GM04504 (cell line): ENCODE measurements at regions not wholly inside any gene's neighbourhood (a gene's known extent, or its start where the extent isn't known, plus 50 kb on each side); places are given as distances from the start of the nearest gene placed in this dataset.
"Not testable (repeated sequence)": the region's sequence is repeated elsewhere in the genome, so short reads cannot be mapped to it uniquely, and the experiment has no call there.

Experiments
- DNase-seq: peaks from one replicate; pipeline ENCODE4 v3.0.0-alpha.2; 2012; ENCODE audit warnings: low read depth

GRCh38 chr3:5357089-5357488, 169.6 kb downstream of the EDEM1 start:
- no peak for DNase-seq

GRCh38 chr3:5358911-5359310, 171.4 kb downstream of the EDEM1 start:
- DNase-seq = no peak

- no peak for DNase-seq
These were observed 172.9 kb downstream of the EDEM1 start for GRCh38 chr3:5360453-5360852.

- DNase-seq = no peak
These were observed 179.2 kb downstream of the EDEM1 start for GRCh38 chr3:5366746-5367145.

GRCh38 chr3:5371555-5371954, 184.0 kb downstream of the EDEM1 start:
- not testable (repeated sequence) for DNase-seq

- DNase-seq = no peak
These were observed 189.3 kb downstream of the EDEM1 start for GRCh38 chr3:5376761-5377160.

GRCh38 chr3:5379266-5379665, 191.8 kb downstream of the EDEM1 start:
- not testable (repeated sequence) for DNase-seq

- DNase-seq = not testable (repeated sequence)
These were observed 196.2 kb downstream of the EDEM1 start for GRCh38 chr3:5383486-5384263.

GRCh38 chr3:5384557-5385236, 197.2 kb downstream of the EDEM1 start:
- DNase-seq = no peak

- no peak for DNase-seq
These were observed 200.6 kb downstream of the EDEM1 start for GRCh38 chr3:5388091-5388490.

GRCh38 chr3:5389057-5389456, 201.6 kb downstream of the EDEM1 start:
- no peak for DNase-seq

GRCh38 chr3:5390221-5390620, 202.7 kb downstream of the EDEM1 start:
- no peak for DNase-seq

- DNase-seq = no peak
These were observed 203.6 kb downstream of the EDEM1 start for GRCh38 chr3:5390936-5391625.

- no peak for DNase-seq
These were observed 213.5 kb downstream of the EDEM1 start for GRCh38 chr3:5401002-5401401.

GRCh38 chr3:5404718-5405117, 217.2 kb downstream of the EDEM1 start:
- no peak for DNase-seq

- DNase-seq = no peak
These were observed 224.3 kb downstream of the EDEM1 start for GRCh38 chr3:5411786-5412185.

- no peak for DNase-seq
These were observed 235.6 kb downstream of the EDEM1 start for GRCh38 chr3:5423076-5423475.

- no peak for DNase-seq
These were observed 236.0 kb downstream of the EDEM1 start for GRCh38 chr3:5423523-5423922.

GRCh38 chr3:5425371-5425770, 237.9 kb downstream of the EDEM1 start:
- no peak for DNase-seq

GRCh38 chr3:5426094-5426883, 238.8 kb downstream of the EDEM1 start:
- DNase-seq = no peak

- no peak for DNase-seq
These were observed 239.5 kb downstream of the EDEM1 start for GRCh38 chr3:5427021-5427420.

GRCh38 chr3:5427938-5428337, 240.4 kb downstream of the EDEM1 start:
- DNase-seq = no peak
